Mesodermal cell (in vitro differentiated cells): ENCODE measurements at regions not wholly inside any gene's neighbourhood (a gene's known extent, or its start where the extent isn't known, plus 50 kb on each side); places are given as distances from the start of the nearest gene placed in this dataset.

ENCODE experiments used
- H3K27ac ChIP-seq: 2 replicates; pipeline ENCODE4 v1.7.0; 2013; ENCODE audit warnings: mild to moderate bottlenecking, low read depth, low read length, moderate library complexity; ENCODE audit not compliant: severe bottlenecking
- H3K36me3 ChIP-seq: 2 replicates; pipeline ENCODE4 v1.7.1; 2013; ENCODE audit warnings: mild to moderate bottlenecking, low read length, moderate library complexity; ENCODE audit not compliant: control insufficient read depth, insufficient read depth
- H3K4me1 ChIP-seq: one replicate; pipeline ENCODE4 v1.7.1; 2013; ENCODE audit warnings: mild to moderate bottlenecking, low read length; ENCODE audit not compliant: insufficient read depth, control insufficient read depth, poor library complexity, severe bottlenecking
- H3K4me3 ChIP-seq: 2 replicates; pipeline ENCODE4 v1.7.0; 2013; ENCODE audit warnings: low read length, control low read depth, mild to moderate bottlenecking; ENCODE audit not compliant: insufficient read depth, poor library complexity, severe bottlenecking; ENCODE audit errors: extremely low read depth
- H3K9me3 ChIP-seq: 2 replicates; pipeline ENCODE4 v1.7.1; 2013; ENCODE audit warnings: mild to moderate bottlenecking, low read length, moderate library complexity; ENCODE audit not compliant: control insufficient read depth
- WGBS, 2 experiments: methylation state at CpG; one replicate each; pipeline ENCODE4 v1.1.5; 2013; ENCODE audit warnings: missing lambda C conversion rate in 2 of 2; ENCODE audit not compliant: insufficient coverage in 2 of 2; 5-methylcytosine and 5-hydroxymethylcytosine counted together

DNA sequence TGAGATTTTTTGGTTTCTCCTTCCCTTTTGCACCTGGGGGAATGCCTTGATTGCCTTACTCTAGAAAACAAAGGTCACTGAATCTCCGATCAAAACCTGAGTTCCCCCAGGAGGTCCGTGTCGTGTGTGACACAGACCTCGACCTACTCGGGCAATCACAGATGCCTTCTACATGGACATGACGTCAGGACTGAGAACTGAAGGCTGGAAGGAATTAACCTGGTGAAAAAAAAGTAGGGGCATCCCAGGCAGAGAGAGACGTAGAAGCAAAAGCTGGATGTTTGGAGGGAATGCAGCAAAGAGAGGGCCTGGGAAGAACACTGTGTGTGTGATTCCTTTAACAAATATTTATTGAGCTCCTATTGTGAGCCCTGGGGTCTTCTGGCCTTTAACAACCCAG lies 178.0 kb downstream of the PRDM2 start:
- H3K4me1 ChIP-seq = no peaks in the 10 kb centered on the region
- no peak overlapping the region for H3K4me3 ChIP-seq
- WGBS, 2 experiments = 82 to 95% methylated on average over 2 to 7 of the region's 7 CpGs
- no peaks in the 10 kb centered on the region for H3K36me3 ChIP-seq
- no peaks in the 10 kb centered on the region for H3K9me3 ChIP-seq
- no peak overlapping the region for H3K27ac ChIP-seq

DNA sequence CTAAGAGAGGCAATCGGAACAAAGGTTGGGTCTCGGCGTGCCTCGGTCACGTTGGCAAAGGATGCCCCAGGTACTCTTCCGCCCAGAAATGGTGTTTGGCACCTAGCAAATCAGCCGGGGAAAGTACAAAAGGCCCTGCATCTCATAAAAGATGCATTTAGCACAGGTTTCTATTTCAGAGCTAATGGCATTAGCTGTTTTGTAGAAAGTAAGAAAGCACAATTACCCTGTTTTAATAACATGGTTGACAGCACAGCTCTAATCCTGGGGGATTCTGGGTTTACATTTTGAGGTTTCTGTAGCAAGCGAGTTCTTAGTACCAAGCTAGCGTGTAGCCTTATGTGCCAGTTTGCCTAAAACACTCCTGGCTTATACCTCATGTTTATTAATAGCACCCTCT lies 178.5 kb downstream of the PRDM2 start:
- H3K9me3 ChIP-seq = no peaks in the 10 kb centered on the region
- H3K4me3 ChIP-seq = no peak overlapping the region
- 78 to 91% methylated on average over 8 to 9 of the region's 9 CpGs for WGBS, 2 experiments

DNA sequence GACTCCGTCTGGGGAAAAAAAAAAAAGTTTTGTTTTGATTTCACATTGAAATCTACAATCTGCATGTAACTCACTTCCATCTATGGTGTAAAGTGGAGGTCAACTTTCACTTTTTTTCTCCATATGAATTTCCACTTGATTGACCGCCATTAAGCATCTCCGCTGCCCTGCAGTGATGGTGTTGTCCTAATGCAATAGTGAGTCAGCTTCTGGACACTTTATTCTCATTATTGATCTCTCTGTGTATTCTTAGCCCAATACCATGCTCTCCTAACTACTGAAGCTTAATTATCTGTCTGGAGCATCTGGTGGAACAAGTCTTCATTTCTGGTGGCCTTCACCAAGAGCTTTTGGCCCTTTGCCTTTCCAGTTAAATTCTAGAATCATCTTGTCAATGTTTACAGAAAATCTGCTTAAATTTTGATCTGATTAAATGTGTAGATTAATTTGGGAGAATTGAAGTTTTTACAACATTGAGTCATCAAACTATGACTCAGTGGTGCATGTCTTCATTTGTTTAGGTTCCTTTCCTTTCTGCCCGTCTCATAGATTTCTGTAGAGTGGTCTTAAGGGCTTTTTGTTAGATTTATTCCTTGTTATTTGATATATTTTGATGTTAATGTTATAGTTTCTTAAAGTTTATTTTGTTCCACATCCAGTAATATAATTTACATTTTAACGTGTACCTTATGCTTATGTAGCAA lies 181.5 kb downstream of the PRDM2 start:
- no peak overlapping the region for H3K4me3 ChIP-seq
- H3K36me3 ChIP-seq = no peaks in the 10 kb centered on the region
- no CpG with 5 or more reads among the region's 5 CpGs for WGBS, 2 experiments
- no peaks in the 10 kb centered on the region for H3K9me3 ChIP-seq
- H3K27ac ChIP-seq = no peak overlapping the region
- no peaks in the 10 kb centered on the region for H3K4me1 ChIP-seq

More for the DNA sequence above, 178.5 kb downstream of the PRDM2 start:
- Histone ChIP-seq H3K4me1 (no peaks in the 10 kb centered on the region), H3K36me3 (no peaks in the 10 kb centered on the region), H3K27ac (no peak overlapping the region)

DNA sequence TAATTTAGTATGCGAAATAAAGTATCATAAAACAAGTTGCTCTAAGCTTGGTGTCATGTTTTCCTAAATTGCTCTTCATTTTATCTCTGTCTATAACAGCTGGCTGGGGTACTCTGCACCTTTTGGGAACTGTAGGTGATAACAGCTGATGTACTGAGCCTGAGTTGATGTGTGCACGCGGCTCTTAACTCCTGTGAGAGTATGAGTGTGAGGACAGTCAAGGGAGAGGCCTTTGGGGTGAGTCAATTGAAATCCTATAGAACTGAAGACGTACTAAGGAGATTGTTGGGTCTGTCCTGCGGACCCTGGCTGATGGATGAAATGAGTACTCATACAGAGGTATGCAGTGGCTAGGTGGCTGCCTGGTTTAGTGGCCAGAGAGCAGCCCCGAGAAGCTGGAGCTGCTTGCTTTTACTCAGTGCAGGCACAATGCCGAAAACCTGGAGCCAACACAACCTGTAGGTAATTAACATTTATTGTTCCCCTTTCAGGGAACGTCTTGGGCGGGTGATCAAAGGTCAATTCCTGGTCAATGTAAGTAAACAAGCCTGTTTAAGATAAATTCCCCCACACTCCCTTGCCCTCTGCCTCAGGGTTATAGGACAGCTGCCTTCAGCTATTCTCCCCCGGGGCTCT lies 188.5 kb downstream of the PRDM2 start:
- 71 to 81% methylated on average over 4 to 6 of the region's 10 CpGs for WGBS, 2 experiments
- no peak overlapping the region for H3K4me3 ChIP-seq
- H3K36me3 ChIP-seq = no peaks in the 10 kb centered on the region
- no peaks in the 10 kb centered on the region for H3K4me1 ChIP-seq
- H3K9me3 ChIP-seq = no peaks in the 10 kb centered on the region
- H3K27ac ChIP-seq = no peak overlapping the region

DNA sequence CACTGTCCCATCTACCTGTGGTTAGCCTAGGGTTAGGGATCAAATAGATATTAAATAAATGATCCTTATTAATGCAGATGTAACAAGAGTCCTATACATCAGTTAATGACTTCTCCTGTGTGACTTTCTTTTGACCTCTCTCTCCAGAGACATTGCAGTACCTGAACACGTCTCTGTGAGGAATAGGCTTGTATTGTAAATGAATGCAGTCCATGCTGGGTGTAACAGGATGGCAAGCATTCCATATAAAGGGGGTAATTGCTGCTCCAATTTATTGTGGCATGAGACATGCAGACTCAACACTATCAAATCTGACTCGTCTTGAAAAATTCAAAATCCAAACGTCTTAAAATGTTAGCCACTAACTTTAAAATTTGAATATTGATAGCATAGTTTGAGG lies 189.5 kb downstream of the PRDM2 start:
- WGBS, 2 experiments = 72% methylated on average over 2 of the region's 3 CpGs; no CpG with 5 or more reads in 1 of the 2 experiments
- H3K4me3 ChIP-seq = no peak overlapping the region
- no peaks in the 10 kb centered on the region for H3K9me3 ChIP-seq
- no peak overlapping the region for H3K27ac ChIP-seq
- H3K36me3 ChIP-seq = no peaks in the 10 kb centered on the region
- no peaks in the 10 kb centered on the region for H3K4me1 ChIP-seq

DNA sequence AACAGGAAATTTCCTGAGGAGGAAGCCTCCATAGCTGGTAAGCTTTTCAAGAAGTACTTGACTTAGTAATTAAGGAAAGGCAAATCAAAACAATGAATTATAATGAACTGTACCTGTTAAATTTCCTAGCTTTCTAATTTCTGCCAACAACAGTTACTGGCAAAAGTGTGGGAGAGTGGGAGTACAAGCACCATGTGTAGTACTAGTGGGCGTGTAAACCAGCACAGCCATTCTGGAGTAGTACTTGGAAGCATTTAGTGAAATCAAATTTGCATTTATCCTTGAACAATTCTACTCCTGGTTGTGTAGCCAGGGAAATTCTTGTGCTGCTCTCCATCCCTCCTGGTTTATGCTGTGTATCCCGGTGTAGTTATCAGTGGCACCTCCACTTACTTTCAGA lies 190.8 kb downstream of the PRDM2 start:
- H3K4me1 ChIP-seq = no peaks in the 10 kb centered on the region
- H3K4me3 ChIP-seq = no peak overlapping the region
- H3K9me3 ChIP-seq = no peaks in the 10 kb centered on the region
- 100% methylated on average over 1 of the region's 2 CpGs for WGBS, 2 experiments
- no peak overlapping the region for H3K27ac ChIP-seq
- H3K36me3 ChIP-seq = no peaks in the 10 kb centered on the region

DNA sequence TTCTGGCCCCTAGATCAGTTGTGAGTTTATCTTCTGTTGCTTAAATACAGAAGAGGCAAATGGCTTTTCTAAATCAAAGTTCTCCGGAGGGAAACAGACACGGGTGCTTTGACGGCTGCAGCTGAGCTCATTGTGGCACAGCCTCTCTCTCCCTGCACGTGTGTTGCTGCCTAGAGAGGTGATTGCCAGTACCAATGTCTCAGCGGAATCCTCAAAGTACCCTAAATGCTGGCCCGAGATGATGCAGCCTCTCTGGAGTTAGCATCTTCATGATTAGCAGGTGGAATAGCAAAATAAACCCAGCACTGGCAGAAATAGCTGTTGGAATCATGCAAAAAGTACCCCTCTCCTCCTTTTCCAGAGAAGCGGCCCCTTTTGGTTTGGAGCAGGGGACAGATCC lies 192.2 kb downstream of the PRDM2 start:
- H3K4me3 ChIP-seq = no peak overlapping the region
- 13 to 20% methylated on average over 4 to 6 of the region's 7 CpGs for WGBS, 2 experiments
- H3K36me3 ChIP-seq = no peaks in the 10 kb centered on the region
- H3K9me3 ChIP-seq = no peaks in the 10 kb centered on the region
- H3K4me1 ChIP-seq = no peaks in the 10 kb centered on the region
- no peak overlapping the region for H3K27ac ChIP-seq

DNA sequence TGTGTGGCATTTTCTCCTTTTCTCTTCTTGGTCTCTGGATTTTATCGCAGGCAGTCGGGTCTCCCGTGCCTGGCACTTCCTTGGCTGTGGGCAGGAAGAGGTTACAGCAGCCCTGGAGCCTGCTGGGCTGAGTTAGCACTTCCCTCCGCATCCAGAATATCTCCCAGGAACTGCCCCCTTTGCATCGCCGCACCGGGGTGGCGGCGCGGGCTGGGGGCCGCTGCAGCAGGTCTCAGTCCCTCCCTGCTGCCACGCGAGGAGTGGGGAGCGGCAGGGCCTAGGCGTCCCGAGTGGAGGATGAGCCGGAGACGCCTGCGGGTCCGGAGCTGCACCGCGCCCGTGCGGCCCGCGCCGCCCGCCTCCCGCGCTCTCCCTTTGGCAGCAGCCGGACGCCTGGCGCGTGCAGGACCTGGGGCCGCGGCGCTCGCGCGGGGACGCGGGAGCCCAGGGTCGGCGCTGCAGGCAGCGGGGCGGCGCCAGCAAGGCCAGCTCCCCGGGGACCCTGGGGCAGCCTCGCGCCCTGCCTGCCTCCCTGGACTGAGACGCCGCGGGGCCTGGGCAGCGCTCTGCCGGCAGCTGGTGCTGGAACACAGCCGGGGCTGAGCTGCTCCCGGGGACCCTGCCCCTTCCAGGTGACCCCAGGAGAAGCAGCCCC lies 192.8 kb downstream of the PRDM2 start:
- Histone ChIP-seq H3K36me3 (no peaks in the 10 kb centered on the region), H3K9me3 (no peaks in the 10 kb centered on the region), H3K4me1 (no peaks in the 10 kb centered on the region), H3K4me3 (peak overlapping the region; percentile 31), H3K27ac (no peak overlapping the region)
- 1% methylated on average over 26 to 43 of the region's 57 CpGs for WGBS, 2 experiments

DNA sequence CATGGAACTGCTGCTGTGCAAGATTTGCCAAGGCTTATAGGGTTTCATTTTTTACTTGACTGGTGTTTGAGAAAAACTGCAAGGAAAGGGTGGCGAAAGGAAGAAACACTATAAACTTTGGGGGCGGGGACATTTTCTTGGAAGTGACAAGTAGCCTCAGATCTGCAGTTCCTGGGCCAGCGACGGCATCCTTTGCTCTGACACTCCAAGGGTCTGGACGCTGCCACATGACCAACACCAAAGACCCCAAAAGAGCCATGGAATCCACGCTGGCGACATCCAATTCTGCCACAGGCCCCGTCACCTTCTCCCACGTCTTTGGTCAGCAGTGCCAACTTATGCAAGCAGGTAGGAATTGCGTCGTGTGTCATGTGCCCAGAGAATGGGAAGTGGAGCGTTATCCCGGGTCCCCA lies 193.4 kb downstream of the PRDM2 start:
- WGBS, 2 experiments = 29 to 46% methylated on average over 8 of the region's 13 CpGs
- Histone ChIP-seq H3K4me3 (peak overlapping the region; percentile 14), H3K4me1 (no peaks in the 10 kb centered on the region), H3K9me3 (no peaks in the 10 kb centered on the region), H3K27ac (no peak overlapping the region), H3K36me3 (no peaks in the 10 kb centered on the region)

DNA sequence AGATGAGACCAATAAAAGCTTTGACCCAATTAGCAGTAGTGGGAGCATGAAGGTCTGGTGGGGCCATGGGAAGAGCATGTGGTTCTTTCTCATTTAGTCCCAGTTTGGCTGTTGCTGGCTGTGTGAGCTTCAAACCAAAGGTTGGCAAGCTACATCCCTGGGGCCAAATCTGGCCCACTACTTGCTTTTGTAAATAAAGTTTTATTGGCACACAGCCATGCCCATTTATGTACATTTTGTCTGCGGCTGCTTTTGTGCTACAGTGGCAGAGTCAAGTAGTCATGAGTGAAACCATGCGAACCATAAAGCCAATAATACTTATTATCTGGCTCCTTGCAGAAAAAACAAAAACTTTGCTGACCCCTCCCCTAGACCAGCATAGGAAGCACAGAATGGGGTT lies 196.9 kb downstream of the PRDM2 start:
- Histone ChIP-seq H3K4me3 (no peak overlapping the region), H3K36me3 (no peaks in the 10 kb centered on the region), H3K4me1 (no peaks in the 10 kb centered on the region), H3K27ac (no peak overlapping the region), H3K9me3 (no peaks in the 10 kb centered on the region)
- 100% methylated on average over 1 of the region's 2 CpGs; no CpG with 5 or more reads in 1 of the 2 experiments for WGBS, 2 experiments

DNA sequence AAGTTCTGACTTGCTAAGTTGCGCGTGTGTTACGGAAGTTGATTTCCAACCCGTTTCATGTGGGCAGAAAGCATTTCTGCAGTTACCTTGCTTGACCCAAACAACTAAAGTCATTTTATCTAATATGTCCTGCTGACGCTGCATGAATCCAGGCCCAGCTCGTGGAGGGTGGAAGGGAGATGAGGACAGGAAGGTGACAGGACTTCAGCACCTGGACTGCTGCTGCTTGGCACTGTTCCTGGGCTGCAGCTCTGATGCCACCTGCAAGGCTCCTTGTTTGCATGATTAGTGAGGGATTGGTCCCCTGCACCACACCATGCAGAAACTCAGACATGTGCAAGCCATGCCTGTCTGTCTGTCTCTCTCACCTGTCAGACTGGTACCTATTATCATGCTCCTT lies 198.4 kb downstream of the PRDM2 start:
- H3K4me3 ChIP-seq = no peak overlapping the region
- H3K9me3 ChIP-seq = no peaks in the 10 kb centered on the region
- WGBS, 2 experiments = 76 to 90% methylated on average over 4 of the region's 6 CpGs
- H3K36me3 ChIP-seq = no peaks in the 10 kb centered on the region
- H3K4me1 ChIP-seq = no peaks in the 10 kb centered on the region
- no peak overlapping the region for H3K27ac ChIP-seq
